ENCODE measurements at regions not wholly inside any gene's neighbourhood (a gene's known extent, or its start where the extent isn't known, plus 50 kb on each side); places are given as distances from the start of the nearest gene placed in this dataset.
"Not testable (repeated sequence)": the region's sequence is repeated elsewhere in the genome, so short reads cannot be mapped to it uniquely, and the experiment has no call there.

DNA sequence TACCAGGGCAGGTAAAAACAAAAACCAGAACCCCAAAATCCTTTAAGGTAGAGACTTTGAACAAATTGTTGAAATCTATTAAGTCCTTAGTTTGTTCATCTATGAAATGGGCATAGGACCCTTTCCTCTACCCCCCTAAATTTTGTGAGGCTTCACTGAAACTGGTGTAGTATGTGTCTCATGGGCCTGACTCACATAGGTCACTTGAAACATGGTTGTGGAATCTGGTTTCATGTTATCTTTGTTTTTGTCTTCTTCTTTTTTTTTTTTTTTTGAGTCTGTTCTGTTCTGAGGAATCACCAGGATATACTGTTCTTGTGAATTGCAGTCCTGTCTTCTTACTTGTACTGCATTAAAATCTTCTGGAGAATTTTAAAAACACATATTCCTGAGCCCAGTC lies 202.2 kb downstream of the KTN1 start:
- H3K4me3 Mint-ChIP-seq: no peak overlapping the region
- no peaks in the 10 kb centered on the region for H3K9me3 Mint-ChIP-seq
- no peaks in the 10 kb centered on the region for H3K27me3 Mint-ChIP-seq
- no peak overlapping the region for H3K27ac Mint-ChIP-seq
- H3K4me1 Mint-ChIP-seq: no peaks in the 10 kb centered on the region
- H3K36me3 Mint-ChIP-seq: peaks cover 1% of the 10 kb centered on the region

DNA sequence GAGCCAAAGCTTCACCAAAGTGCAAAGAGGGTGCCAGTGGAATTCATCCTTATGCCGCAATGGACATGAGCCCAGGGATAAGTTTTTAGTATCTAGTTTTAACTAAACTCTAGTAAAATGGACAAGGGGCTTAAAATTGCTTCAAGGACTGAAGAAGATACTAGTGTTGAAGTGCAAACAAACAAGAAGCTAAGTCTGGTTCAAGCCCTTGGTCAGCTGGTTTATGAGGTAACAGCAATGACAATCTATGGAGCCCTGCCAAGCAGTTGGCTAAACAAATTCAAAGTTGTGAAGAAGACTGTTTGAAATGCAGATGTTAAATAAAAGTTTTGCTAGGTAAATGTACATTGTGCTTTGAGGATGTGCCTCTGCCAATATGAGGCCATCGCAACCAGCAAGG lies 209.4 kb downstream of the KTN1 start:
- no peaks in the 10 kb centered on the region for H3K9me3 Mint-ChIP-seq
- H3K36me3 Mint-ChIP-seq: no peaks in the 10 kb centered on the region
- no peak overlapping the region for H3K4me3 Mint-ChIP-seq
- H3K4me1 Mint-ChIP-seq: no peaks in the 10 kb centered on the region
- no peaks in the 10 kb centered on the region for H3K27me3 Mint-ChIP-seq
- H3K27ac Mint-ChIP-seq: no peak overlapping the region

DNA sequence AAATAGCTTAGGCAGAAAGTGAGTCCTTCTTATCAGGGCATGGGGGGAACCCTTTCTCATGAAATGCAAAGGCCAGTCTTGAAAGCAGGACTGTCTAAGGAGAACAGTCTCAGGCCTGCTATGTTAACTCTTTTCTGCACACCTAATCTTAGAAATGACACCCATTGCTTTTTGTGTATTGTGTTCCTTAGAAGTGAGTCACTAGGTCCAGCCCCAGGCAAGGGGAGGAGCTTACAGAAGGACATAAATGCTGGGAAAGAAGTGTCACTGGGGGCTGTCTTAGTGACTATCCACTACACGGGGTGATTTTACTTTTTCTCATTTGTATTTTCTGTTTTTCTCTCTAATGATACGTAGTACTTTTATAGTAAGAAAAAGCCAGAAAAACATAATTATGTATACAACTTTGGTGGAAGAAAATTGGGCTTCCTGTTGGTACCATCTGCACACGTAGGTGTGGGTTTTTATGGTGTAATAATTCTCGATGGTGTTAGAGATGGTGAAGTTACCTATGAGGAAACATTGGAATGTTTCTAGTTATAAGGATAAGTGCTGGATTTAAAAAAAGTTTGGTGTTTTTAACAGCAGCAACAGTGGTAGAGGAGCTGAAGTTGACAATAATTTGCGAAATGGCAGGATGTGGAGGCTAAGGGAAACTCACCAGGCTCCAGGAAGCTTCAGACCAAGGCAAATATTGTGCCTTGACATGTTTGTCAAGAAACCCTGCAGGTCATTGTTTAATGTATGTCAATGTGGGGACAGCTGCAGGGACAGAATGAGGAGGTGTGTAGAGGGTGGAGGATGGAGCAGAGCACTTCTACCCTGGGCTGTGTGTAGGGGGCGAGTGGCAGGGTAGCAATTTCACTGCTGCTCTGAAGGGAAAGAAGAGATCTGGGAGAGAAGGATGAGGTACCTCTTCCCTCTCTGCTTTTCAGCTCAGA lies 214.9 kb downstream of the KTN1 start:
- no peaks in the 10 kb centered on the region for H3K36me3 Mint-ChIP-seq
- no peaks in the 10 kb centered on the region for H3K4me1 Mint-ChIP-seq
- no peaks in the 10 kb centered on the region for H3K9me3 Mint-ChIP-seq
- H3K27ac Mint-ChIP-seq: no peak overlapping the region
- no peak overlapping the region for H3K4me3 Mint-ChIP-seq
- no peaks in the 10 kb centered on the region for H3K27me3 Mint-ChIP-seq

DNA sequence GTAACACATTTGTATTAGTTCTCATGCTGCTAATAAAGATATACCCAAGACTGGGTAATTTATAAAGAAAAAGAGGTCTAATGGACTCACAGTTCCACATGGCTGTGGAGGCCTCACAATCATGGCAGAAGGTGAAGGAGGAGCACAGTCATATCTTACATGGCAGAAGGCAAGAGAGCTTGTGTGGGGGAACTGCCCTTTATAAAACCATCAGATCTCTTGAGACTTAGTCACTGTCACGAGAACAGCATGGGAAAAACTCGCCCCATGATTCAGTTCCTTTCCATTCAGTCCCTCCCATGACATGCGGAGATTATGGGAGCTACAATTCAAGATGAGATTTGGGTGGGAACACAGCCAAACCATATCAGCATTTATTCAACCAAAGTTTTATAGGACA lies 216.5 kb downstream of the KTN1 start:
- not testable (repeated sequence) for H3K36me3 Mint-ChIP-seq, H3K4me3 Mint-ChIP-seq, H3K4me1 Mint-ChIP-seq, H3K27me3 Mint-ChIP-seq, H3K9me3 Mint-ChIP-seq, H3K27ac Mint-ChIP-seq

DNA sequence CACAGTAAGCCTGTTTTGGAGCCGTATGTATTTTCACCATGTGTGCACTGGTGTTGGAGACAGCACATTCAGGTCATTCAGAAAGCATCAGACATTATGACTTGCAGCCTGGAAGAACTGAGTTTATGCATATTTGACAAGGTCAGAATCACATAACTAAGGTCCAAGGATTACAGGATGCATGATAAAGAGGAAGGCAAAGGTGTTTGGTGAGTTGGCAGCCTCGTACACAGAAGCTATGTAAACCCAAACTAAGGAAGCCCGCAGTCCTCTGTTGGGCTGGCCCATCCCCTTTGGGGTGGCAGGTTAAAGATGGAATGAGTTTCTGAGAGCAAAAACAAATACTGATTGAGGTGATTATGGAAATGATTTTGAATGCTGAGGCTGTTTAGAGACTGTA lies 218.4 kb downstream of the KTN1 start:
- Mint-ChIP-seq H3K4me3 (no peak overlapping the region), H3K4me1 (peaks cover 4% of the 10 kb centered on the region), H3K27ac (no peak overlapping the region), H3K27me3 (no peaks in the 10 kb centered on the region), H3K9me3 (no peaks in the 10 kb centered on the region), H3K36me3 (no peaks in the 10 kb centered on the region)

DNA sequence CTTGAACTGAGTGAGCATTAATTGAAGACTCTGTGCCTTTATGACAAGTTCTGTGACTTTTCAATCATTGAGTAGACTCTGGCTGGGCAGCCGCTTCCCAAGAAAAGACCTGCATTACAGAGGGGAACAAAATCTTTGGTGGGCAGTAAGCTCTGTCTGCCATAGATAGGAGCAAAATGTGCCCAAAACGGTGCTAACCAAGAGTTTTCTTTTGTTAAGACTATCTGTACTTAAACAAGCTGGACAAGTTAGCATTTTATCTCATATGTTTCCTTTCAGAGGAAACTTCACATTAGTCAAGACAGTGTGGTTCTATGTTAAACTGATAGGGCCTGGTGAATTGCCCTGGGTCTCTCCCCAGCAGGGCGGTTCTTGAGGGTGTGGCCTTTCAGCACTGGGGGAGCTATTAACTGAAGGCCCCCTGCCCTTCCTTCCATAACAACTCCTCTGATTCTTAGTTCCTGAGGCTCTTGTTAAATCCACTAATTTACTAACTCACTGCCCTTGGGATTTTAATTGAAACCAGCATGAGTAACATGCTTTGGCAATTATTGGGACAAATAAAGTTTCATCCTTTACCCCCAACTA lies 219.6 kb downstream of the KTN1 start:
- H3K9me3 Mint-ChIP-seq: no peaks in the 10 kb centered on the region
- peaks cover 14% of the 10 kb centered on the region for H3K4me1 Mint-ChIP-seq
- no peaks in the 10 kb centered on the region for H3K36me3 Mint-ChIP-seq
- H3K27ac Mint-ChIP-seq: no peak overlapping the region
- no peaks in the 10 kb centered on the region for H3K27me3 Mint-ChIP-seq
- no peak overlapping the region for H3K4me3 Mint-ChIP-seq

DNA sequence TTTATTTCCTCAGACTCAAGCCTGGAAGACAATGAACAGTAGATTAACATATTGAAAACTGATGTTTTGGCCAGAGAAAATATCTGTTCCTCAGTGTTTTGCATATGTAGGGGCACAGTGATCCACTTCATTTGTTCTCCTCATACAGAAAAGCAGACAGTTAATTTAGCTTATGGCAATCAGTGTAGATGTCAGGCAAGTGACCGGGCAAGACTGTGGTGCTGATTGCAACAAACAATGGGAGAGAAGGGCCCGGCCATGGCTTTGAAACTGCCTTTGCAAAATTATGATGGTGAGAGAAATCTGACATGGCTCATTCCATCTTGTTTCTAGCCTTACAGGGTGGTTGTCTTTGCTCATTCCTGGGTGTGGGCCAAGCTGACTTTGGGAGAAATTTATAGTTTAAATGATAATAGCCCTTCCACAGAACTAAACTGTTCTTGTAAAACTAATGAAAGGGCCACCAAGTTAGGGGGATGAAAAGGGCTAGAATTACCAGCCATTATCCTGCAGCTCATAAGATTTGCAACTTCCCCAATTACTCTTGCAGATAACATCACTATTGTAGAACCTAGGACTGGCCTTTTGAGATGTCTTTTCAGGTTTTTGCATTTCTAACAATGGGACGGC lies 220.3 kb downstream of the KTN1 start:
- no peaks in the 10 kb centered on the region for H3K36me3 Mint-ChIP-seq
- H3K27me3 Mint-ChIP-seq: no peaks in the 10 kb centered on the region
- H3K4me3 Mint-ChIP-seq: no peak overlapping the region
- no peak overlapping the region for H3K27ac Mint-ChIP-seq
- H3K9me3 Mint-ChIP-seq: no peaks in the 10 kb centered on the region
- H3K4me1 Mint-ChIP-seq: peaks cover 19% of the 10 kb centered on the region

DNA sequence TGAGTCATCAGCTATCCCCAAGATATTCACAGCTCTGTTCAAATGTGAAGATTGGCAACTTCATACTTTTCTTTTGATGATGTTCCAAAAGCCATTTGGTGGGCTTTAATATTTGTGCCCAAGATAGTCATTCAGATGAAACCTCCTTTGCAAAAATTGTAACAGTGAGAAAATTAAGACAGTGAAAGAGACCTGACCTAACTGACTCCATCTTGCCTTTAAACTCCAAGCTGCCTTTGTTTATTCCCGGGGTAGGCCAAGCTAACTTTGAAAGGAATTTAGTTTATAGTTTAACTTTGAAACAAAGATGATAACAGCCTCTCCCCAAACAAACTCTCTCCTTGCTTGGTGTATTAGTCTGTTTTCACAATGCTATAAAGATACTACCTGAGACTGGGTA lies 221.1 kb downstream of the KTN1 start:
- Mint-ChIP-seq H3K4me1 (peaks cover 23% of the 10 kb centered on the region), H3K9me3 (no peaks in the 10 kb centered on the region), H3K4me3 (no peak overlapping the region), H3K27me3 (no peaks in the 10 kb centered on the region), H3K36me3 (no peaks in the 10 kb centered on the region), H3K27ac (no peak overlapping the region)

DNA sequence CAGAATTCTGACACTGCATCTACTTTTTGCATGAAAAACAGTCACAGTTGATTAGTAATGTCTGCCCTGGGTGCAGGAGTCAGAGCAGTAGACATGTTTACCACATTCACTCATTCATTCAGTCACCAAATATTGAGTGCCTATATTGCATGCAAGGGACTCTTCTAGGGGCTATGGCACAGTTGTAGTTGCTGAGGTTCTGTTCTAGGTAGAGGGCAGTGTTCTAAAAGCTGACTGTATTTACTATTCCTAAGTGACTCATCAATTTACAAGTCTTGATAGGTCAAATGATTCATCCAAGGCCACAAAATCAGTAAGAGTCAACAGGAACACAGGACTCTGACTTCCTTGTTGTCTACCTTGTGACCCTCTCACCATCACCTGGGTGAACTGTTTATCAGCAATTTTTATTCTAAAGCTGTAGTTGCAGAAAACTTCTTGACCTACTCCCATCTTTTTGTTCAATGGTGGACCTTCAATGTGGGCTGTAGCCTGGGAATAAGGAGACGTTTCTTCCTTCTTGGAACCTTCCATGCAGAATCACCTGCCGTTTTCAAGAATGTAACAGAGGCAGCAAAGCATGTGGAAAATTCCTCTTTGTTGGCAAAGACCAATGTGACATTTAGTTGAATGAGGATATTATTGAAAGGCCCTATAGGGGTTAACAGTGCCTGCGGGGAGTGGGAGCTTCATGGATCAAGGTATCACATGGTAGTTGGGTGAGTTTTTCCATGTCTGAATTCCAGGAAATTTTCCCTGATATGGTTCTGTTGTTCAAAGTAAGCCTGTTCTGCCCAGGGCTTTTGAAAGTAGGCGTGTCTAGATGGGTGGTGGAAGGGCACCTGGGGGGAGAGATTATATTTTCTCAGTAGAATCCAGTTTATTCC lies 223.2 kb downstream of the KTN1 start:
- H3K27me3 Mint-ChIP-seq: no peaks in the 10 kb centered on the region
- no peak overlapping the region for H3K4me3 Mint-ChIP-seq
- no peaks in the 10 kb centered on the region for H3K9me3 Mint-ChIP-seq
- H3K4me1 Mint-ChIP-seq: peaks cover 44% of the 10 kb centered on the region
- peak overlapping the region; percentile 8 for H3K27ac Mint-ChIP-seq
- no peaks in the 10 kb centered on the region for H3K36me3 Mint-ChIP-seq

DNA sequence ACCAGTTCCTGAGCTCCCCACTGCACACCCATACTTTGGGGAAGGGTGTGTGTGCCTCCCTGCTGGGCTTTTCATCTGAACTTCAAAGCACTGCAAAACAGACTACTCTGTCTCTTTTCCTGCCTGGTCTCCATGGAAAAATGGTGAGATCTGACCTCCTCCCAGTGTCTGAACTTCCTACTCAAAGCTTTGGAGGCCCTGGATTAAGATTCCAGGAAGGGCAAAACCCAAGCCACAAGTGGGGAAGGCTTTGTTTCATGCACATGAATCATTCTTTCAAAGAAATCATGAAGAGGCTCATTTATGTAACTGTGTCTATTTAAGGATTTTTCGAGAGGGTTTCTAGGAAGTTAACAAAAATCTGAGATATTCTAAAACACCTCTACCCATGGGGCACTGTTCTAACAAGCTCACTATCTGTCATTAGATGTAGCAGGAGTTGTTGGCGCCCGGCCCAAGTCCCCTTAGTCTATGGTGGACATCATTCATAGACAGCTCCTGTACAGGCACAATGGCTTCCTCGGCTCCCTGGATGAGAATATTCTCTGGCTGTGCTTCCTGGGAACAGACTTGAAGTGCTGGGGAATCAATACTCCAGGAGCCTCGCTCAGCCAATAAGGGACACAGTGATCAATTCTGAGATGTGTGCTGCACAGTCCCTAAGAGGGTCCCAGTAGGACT lies 224.0 kb downstream of the KTN1 start:
- peaks cover 47% of the 10 kb centered on the region for H3K4me1 Mint-ChIP-seq
- no peaks in the 10 kb centered on the region for H3K27me3 Mint-ChIP-seq
- H3K4me3 Mint-ChIP-seq: no peak overlapping the region
- no peaks in the 10 kb centered on the region for H3K9me3 Mint-ChIP-seq
- no peaks in the 10 kb centered on the region for H3K36me3 Mint-ChIP-seq
- peak overlapping the region; percentile 30 for H3K27ac Mint-ChIP-seq

DNA sequence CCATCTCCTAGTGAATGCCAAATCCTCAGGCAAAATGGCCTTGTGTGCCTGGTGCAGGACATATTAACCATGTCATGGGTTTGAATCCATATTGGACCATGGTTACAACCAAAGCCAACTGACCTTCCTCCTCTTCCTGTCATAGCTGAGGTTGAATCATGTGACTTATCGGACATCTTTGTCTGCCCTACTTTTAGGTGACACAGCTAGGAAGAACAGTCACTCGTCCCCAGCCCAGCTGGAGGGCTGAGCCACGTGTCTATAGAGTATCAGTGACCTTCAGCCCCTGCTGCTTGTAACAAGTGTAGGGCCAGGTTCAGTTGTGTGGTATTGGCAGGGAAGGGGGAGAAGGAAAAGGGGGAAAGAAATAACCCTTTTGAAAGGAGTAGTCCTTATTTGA lies 225.2 kb downstream of the KTN1 start:
- Mint-ChIP-seq H3K4me3 (no peak overlapping the region), H3K9me3 (no peaks in the 10 kb centered on the region), H3K36me3 (no peaks in the 10 kb centered on the region), H3K27ac (no peak overlapping the region), H3K27me3 (no peaks in the 10 kb centered on the region), H3K4me1 (peaks cover 47% of the 10 kb centered on the region)

DNA sequence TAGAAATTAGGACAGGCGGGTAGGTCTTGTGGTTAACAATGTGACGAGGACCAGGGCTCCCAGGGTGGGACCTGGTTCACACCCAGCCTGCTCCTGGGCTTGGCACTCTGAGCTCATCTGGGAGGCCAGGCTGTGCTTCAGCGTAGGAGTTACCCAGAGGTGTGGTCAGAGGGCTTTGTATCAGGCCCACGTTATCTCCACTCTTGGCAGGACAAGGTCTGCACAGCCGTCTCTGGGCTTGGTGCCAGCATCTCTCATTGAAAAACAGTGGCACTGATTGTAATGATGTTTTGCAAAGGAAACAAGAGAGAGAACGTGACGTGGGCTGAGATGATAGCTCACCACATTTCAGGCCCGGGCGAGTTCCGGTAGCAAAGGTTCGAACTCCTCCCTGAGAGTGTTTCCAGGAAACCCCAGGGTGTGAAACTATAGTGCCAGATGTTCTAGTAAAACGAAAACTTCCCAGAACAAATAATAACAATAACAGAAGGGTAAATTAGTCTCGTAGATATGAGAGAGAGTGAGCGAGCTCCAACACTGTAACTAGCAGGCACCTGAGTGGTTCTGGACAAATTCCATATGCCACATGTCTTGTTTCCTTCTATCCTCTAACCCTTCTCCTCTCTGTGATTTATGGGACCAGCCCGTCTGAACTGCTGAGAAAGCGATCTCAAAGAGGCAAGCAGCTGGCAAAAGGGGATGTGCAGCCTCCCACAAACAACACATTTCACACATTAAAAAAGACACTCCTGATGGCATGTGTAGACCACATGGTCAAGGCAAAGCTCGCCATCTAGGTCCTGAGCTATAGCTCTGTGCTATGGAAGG lies 227.3 kb downstream of the KTN1 start:
- Mint-ChIP-seq H3K27me3 (no peaks in the 10 kb centered on the region), H3K27ac (peak overlapping the region; percentile 86), H3K9me3 (peaks cover 9% of the 10 kb centered on the region), H3K4me1 (peaks cover 47% of the 10 kb centered on the region), H3K36me3 (peaks cover 3% of the 10 kb centered on the region), H3K4me3 (peak overlapping the region; percentile 11)

DNA sequence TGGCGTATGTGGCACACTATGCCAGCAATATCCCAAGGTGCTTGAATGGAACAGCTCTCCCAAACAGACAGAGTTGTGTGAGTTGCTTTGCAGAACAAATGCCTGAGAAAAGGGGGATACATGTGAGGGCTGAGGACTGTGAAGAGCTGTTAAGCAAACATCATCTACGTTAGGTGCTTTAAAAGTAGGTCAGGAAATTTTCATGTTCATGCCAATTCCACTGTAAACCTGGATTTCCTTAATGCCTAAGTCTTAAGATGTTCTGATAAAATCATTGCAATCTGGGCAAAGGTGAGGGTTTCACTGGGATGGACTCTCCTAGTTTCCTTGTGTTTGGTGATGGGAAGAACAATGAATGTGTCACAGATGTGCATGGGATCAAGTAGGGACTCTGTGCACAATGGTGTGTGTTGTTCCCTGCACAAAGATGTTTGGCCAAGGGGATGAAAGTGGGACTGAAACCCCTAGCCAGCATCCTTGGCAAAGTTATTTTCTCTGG lies 227.9 kb downstream of the KTN1 start:
- peaks cover 3% of the 10 kb centered on the region for H3K36me3 Mint-ChIP-seq
- peaks cover 51% of the 10 kb centered on the region for H3K4me1 Mint-ChIP-seq
- H3K27ac Mint-ChIP-seq: peak overlapping the region; percentile 86

DNA sequence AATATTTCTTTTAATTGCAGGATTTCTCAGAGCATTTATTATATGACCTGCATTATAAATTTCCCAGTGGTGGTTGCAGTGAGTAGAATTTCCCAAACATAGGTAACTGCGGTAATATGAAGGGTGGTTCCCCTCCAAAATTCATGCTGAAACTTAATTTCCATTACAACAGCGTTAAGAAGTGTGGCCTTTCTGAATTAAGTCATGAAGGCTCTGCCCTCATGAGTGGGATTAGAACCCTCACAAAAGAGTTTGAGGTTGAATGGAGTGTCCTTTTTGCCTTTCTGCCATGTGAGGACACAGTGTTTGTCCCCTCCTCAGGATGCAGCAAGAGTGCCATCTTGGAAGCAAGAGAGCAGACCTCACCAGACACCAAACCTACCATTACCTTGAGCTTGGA lies 233.6 kb downstream of the KTN1 start:
- H3K36me3 Mint-ChIP-seq: peaks cover 3% of the 10 kb centered on the region
- H3K4me3 Mint-ChIP-seq: no peak overlapping the region
- peaks cover 9% of the 10 kb centered on the region for H3K9me3 Mint-ChIP-seq
- H3K27me3 Mint-ChIP-seq: no peaks in the 10 kb centered on the region
- no peak overlapping the region for H3K27ac Mint-ChIP-seq
- peaks cover 4% of the 10 kb centered on the region for H3K4me1 Mint-ChIP-seq

More for the DNA sequence above, 227.9 kb downstream of the KTN1 start:
- H3K4me3 Mint-ChIP-seq: peak overlapping the region; percentile 11
- peaks cover 9% of the 10 kb centered on the region for H3K9me3 Mint-ChIP-seq
- no peaks in the 10 kb centered on the region for H3K27me3 Mint-ChIP-seq
